ENCODE measurements at regions not wholly inside any gene's neighbourhood (a gene's known extent, or its start where the extent isn't known, plus 50 kb on each side); places are given as distances from the start of the nearest gene placed in this dataset.

DNA sequence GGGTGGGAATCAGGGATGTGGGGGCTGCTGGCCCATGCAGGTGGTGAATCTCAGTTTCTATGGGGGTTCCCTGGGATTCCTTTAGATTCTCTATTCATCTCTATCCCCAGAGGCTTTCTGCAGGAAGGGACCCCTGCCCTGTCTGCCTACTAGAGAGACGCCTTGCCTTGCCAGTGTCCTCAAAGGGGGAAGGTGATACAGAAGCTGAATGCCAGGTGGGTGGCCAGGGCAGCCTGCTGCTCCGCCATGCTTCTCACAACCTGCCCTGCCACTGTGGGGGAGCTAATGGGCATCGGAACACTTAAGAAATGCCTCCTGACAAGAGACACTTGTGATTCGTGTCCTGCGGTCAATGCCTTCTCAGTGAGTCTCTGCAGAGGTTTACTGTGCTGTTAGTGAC lies 368.4 kb downstream of the EN1 start:
- no peak for DNase-seq (ENCODE audit: low spot score)
- in situ Hi-C loops (cut with MboI; ENCODE audit: low pct_unique_long_range_greater_than_20kb, low sequenced_read_pairs, unreplicated experiment): no loop called here
- TF ChIP-seq, protein P1, sequence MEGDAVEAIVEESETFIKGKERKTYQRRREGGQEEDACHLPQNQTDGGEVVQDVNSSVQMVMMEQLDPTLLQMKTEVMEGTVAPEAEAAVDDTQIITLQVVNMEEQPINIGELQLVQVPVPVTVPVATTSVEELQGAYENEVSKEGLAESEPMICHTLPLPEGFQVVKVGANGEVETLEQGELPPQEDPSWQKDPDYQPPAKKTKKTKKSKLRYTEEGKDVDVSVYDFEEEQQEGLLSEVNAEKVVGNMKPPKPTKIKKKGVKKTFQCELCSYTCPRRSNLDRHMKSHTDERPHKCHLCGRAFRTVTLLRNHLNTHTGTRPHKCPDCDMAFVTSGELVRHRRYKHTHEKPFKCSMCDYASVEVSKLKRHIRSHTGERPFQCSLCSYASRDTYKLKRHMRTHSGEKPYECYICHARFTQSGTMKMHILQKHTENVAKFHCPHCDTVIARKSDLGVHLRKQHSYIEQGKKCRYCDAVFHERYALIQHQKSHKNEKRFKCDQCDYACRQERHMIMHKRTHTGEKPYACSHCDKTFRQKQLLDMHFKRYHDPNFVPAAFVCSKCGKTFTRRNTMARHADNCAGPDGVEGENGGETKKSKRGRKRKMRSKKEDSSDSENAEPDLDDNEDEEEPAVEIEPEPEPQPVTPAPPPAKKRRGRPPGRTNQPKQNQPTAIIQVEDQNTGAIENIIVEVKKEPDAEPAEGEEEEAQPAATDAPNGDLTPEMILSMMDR (IDR thresholded peaks at IDR 0.05; ENCODE audit: extremely low read depth, insufficient read depth, missing control alignments): no peak

DNA sequence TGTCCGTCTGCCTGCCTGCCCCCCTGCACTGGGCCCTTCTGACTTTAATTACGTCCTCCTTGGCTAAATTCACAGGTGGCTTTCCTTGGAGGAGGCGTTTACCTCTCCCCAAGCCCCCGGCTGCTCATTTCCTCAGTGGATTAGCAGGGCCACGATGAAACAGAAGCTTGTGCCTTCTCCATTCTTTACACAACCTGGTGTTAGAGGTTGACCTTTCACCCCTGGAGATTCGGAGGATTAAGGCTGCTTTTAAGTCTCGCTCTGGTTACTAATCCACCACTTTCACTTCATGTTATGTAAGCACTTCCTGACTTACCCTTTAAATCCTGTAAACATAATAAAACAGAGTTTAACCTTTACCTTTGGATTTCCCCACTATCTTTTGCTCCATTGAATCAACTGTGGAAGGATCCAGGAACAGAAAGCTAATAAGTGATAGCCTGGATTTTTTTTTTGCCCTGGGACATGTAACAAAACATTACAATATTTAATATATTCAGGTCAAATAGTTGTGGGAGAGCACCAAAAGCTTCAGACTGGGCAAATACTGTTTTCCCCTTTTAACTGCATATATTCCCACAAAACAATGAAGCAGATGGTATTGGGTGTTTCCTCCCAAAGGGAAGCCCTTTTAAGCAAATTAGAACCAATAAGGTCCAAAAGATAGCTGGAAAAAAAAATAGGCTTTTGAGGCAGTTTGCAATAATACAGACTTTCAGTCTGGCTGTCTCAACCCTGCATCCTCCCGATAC lies 370.2 kb downstream of the EN1 start:
- in situ Hi-C loops (cut with MboI; ENCODE audit: low pct_unique_long_range_greater_than_20kb, low sequenced_read_pairs, unreplicated experiment): no loop called here
- TF ChIP-seq, protein P1 (IDR thresholded peaks at IDR 0.05; ENCODE audit: extremely low read depth, insufficient read depth, missing control alignments): no peak
- no peak for DNase-seq (ENCODE audit: low spot score)

DNA sequence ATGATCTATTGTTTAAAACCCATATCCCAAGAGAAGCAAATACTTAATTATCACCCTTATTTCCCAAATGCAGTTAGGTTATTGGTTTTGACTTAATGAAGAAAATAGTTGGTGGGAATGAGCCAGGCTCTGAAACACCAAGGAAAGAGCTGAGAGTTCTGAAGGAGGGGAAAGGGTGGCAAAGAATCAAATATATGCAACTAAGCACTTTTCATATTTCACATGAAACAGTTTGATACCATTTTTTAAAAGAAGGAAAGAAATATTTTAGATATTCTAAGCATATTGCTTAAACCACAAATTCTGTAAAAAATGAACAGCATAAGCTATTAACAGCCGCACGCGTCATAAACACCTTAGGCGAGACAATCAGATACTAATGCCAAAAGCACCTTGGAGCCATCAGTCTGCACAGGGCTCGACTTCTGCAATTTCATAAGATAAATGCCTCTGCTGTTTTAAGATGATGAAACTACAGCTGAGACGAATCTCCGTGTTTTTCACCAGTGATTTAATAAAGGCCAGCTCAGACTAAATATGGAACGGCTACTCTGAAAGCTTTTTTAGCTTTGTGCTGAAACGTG lies 371.7 kb downstream of the EN1 start:
- DNase-seq (ENCODE audit: low spot score): no peak
- TF ChIP-seq, protein P1 (IDR thresholded peaks at IDR 0.05; ENCODE audit: extremely low read depth, insufficient read depth, missing control alignments): no peak
- in situ Hi-C loops (cut with MboI; ENCODE audit: low pct_unique_long_range_greater_than_20kb, low sequenced_read_pairs, unreplicated experiment): no loop called here

DNA sequence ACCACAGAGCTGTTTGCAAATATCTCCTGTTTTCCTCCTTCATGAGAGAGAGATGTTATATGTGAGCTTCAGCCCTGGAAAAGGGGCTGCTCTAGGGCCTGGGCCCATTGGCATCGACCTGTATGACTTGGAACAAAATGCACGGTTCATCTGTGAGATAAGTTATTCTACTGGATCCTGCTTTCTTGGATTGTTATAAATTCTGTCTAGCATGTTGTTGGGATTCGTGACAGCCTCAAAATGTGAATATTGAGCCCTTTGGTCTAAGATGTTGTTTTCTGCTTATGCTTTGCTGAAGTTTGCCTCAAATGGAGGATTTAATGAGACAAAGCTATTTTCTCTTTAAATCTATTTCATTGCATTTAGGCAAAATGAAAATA lies 372.9 kb downstream of the EN1 start:
- TF ChIP-seq, protein P1 (IDR thresholded peaks at IDR 0.05; ENCODE audit: extremely low read depth, insufficient read depth, missing control alignments): no peak
- in situ Hi-C loops (cut with MboI; ENCODE audit: low pct_unique_long_range_greater_than_20kb, low sequenced_read_pairs, unreplicated experiment): no loop called here
- DNase-seq (ENCODE audit: low spot score): no peak

DNA sequence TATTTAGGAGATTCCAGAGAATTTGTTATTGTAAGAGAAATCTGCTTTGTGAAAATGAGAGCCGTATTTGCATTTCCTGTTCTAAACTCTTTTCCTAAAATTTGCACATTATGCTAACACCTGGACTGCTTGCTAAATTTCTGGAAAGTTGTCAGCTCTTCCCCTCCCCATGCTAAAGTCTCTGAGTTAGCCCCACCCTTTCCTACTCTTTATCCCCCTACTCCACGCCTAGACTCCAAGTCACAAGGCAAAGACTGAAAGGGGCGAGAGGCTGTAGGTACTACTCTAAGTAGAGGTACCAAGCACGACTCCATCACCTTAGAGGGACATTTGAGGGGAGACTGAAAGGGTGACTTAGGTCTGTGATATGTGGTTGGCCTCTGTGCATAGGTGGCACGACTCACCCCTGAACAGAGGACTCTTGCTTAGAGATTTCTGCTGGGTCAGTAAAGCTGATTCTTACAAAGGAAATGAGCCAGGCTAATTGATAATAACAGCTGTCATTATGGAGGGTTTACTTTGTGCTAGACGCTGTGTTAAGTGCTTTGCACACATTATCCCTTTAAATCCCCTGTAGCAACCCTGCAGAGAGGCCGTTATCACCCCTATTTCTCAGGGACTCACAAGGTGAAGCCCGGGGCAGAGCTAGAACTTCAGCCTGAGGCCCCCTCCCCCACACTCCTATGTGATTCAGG lies 373.5 kb downstream of the EN1 start:
- DNase-seq (ENCODE audit: low spot score): no peak
- in situ Hi-C loops (cut with MboI; ENCODE audit: low pct_unique_long_range_greater_than_20kb, low sequenced_read_pairs, unreplicated experiment): no loop called here
- TF ChIP-seq, protein P1 (IDR thresholded peaks at IDR 0.05; ENCODE audit: extremely low read depth, insufficient read depth, missing control alignments): no peak

DNA sequence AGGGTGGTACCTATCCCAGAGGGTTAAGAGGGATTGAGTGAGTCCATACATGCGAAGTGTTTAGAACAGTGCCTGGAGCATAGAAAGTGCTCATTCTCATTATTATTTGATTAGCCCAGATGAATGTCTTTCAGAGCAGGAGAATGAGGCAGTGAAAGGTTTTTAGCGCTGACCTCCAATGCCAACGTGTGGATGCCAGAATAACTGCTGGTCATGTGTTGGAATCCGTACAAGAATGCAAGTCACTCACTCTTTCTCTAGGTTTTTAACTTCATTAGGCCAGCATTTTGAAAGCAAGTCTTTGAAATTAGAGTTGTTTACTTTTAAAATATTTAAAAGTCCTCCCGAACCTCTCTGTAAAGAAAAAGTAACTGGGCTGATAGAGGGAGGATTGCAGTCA lies 374.2 kb downstream of the EN1 start:
- in situ Hi-C loops (cut with MboI; ENCODE audit: low pct_unique_long_range_greater_than_20kb, low sequenced_read_pairs, unreplicated experiment): no loop called here
- no peak for DNase-seq (ENCODE audit: low spot score)
- TF ChIP-seq, protein P1 (IDR thresholded peaks at IDR 0.05; ENCODE audit: extremely low read depth, insufficient read depth, missing control alignments): no peak

All from GM13977 (cell line).